ENCODE measurements at regions not wholly inside any gene's neighbourhood (a gene's known extent, or its start where the extent isn't known, plus 50 kb on each side); places are given as distances from the start of the nearest gene placed in this dataset.

DNA sequence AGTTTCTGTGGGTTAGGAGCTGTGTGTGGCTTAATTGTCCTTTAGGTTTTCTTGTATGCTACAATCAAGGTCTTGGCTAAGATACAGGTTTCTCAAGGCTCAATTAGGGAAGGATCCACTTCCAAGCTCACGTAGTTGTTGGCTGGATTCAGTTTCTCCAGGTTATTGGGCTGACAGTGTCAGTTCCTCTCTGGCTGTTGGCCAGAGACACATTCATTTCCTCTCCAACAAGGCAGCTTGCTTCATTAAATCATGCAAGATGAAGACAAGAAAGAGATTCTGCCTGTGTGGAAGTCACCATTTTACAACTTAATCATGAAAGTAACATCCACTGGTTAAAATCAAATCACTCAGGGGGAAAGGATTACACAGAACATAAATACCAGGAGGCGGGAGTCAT is 275.7 kb upstream of the KIF2A start:
- DNase-seq (ENCODE audit: low read depth) = no peak

DNA sequence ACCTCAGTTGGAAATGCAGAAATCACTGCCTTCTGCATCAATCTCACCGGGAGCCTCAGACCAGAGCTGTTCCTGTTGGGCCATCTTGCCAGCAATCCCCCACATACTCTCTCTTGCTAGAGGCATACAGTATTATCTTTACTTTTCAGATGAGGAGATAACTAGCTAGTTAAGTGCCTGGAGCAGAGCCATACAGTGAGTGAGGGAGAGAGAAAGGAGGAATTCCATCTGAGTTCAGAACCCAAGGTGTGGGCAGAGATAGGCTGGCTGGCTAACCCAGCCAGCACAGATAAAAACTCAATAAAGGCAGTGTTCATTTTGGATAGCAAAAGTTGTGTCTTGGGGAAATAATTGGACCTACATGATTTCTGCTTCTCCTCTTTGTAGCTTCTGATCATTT is 268.0 kb upstream of the KIF2A start:
- DNase-seq (ENCODE audit: low read depth) = no peak

DNA sequence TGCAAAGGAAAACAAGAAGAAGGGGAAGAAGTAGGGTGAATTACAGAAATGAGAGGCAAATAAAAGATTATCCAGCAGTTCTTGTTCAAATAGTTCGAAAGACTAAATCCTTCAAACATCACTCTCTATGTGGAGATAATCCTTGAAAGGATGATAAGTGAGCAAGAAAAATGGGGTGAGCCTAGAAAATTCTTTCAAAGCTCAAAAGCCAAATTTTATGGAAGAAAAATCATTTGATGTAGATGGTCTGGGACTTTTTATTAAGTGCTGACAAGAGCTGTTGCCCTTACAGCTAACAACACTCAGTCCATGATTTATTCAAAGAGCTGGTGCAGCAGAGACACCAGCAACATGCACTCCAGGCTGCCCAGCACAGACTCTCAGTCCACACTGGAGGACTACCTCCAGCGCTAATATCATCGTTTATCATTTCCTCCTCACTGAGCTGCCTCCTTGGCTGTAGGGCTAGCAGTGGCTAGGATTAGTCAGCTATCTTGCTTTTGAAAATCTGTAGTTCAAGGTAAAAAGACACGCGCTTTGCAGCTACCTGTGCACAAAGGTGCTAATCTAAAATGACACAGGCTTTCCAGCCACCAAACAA is 264.8 kb upstream of the KIF2A start:
- DNase-seq (ENCODE audit: low read depth) = no peak

DNA sequence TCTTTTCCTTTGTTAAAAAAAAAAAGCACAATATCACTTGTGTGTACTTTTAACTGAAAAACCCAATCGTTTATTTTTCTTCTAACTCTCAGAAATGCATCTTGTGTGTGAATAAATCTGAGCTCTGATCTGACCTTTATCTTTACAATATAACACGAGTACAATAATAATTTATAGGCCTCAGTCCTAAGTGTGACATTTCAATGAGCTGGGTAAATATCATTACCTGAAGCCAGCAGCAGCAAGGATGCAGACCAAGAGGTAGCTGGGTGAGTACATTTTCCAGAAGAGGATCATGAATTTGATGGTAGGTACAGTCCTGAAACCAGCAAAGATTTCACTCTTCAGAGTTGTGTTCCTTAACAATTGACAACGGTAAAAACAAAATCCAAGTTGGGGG is 264.0 kb upstream of the KIF2A start:
- no peak for DNase-seq (ENCODE audit: low read depth)

DNA sequence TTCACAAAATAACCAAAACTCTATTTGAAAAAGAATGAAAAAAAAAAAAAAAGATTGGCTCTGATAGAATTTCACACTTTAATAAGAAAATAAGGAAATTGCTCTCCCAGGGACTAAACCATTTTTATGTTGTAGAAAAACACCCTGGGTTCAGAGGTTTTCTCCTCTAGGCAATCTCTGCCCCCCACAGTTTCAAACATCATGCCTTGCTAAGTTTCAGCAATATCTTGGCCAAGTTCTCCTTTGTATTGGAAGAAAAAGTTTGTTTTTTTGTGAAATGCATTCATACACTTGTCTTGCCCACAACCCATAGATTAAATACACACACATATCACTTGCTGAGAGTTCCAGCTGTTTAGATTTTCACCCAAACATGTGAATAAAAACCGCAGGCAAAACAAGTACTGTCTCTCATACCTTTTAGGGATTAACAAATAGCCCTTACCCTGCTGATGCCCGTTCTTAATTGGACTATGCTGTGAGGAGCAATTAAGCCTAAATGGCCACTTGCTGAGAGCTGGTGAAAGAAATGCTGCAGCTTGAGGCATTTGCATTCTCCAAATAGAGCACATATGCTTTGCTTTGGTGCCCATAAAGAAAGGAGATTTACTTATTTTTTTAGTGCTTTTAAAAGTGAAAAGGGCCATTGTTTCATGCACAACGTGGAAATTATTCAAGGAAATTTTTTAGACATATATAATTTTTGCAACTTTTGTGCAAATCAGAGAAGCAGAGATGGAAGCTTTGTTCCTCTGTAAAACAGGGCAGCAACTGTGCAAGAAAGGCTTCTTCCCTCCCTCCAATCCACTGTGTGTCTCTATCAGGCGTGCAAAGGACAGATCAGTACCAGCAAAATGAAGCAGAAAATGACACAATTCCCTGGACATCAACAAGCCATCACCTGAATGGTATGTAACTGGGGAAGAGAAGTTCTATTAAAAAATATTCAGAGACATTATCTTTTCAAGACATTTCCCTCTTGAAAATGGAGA is 262.4 kb upstream of the KIF2A start:
- DNase-seq (ENCODE audit: low read depth) = no peak

DNA sequence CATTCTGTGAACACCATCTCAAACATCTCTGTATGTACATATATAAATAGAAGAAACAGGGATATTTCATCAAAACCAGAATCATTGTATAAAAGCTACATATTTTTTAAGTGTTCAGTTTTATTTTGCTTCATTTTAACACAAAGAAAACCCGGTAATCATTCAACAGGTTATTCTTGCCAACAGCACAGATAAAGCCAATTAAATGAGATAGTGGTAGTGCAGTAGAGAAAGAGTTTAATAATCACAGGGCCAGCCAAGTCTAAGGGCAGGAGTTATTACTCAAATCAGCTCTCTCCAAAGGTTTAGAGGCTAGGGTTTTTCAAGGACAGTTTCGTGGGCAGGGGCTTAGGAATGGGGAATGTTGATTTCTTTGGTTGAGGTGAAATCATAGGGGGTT is 261.0 kb upstream of the KIF2A start:
- DNase-seq (ENCODE audit: low read depth) = no peak

DNA sequence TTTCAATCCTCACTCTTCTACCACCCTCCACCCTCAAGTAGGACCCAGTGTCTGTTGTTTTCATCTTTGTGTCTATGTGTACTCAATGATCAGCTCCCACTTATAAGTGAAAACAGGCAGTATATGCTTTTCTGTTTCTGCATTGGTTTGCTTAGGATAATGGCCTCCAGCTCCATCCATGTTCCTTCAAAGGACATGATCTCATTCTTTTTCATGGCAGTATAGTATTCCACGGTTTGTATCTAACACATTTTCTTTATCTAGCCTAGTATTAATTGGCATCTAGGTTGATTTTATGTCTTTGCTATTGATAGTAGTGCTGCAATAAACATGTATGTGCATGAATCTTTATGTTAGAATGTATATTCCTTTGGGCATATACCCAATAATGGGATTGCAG is 259.8 kb upstream of the KIF2A start:
- DNase-seq (ENCODE audit: low read depth) = no peak

DNA sequence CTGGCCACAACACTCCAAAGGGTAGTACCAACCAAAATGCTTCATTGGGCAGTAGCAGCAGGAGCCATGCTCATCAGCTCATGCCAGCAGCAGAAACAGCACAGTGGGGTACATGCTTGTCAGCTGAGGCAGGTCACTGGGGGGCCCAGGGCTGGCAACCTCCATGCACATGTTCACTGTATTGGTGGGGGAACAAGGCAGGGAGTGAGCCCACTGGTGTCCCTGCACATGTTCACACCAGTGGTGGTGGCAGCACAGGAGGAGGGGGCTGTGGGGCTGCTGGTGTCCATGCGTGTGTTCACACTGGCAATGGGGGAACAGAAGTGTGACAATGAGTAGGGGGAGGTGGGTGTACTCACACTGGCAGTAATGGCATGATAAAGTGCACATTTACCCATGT is 254.3 kb upstream of the KIF2A start:
- no peak for DNase-seq (ENCODE audit: low read depth)

DNA sequence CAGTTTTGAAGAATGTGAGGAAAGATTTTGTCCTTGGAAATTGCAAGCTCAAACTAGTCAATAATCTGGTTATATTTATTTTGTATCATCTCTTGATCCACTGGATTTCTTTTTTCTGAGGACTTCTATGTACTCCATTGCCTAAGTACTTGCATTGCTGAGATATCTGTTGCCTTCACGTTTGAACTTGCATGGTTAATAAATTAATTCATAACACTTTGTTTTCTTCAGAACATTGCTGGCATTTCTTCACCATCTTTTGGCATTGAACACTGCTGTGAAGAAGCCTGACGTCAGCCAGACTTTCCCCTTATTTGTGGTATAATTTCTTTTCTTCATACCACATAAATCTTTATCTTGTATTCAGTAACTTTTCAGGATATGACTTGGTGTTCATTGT is 246.0 kb upstream of the KIF2A start:
- no peak for DNase-seq (ENCODE audit: low read depth)

DNA sequence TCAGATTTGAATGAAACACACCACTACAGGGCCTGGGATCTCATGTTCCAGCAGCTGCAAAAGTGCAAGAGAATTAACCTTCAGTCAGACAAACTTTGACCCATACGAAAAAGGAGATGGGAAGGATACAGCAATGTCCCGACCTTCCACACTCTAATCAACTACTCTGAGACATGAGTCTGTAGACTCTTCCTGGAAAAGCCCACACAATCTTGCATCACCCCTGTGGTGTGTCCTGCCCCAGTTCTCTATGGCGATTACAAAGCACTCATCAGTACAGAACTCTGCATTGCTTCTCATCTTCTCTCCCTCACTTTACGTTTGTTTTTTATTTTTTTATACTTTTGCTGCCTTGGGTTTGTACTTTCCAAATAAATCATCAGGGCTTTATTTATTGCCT is 241.0 kb upstream of the KIF2A start:
- no peak for DNase-seq (ENCODE audit: low read depth)

DNA sequence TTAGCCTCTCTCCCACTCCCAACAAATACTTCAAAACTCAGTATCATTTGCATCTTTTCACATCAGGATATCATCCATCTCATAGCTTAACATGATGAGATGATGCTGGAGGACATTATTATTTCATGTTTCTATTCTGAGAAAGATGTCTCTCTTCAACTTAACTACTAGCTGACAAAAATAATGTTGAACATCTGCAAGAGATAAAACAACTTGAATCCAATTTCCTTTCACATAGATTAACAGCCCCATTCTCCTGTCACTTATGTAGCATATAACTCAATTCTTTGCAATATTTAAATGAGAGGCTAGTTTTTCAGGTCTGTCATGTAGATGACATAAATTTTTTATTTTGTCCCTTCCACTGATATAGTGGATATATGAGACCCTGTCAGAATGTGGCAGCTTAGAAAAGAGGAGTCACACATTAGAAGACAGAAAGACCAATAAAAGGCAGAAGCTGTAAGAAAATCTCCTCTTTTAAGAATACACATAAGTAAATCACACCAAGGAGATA is 239.2 kb upstream of the KIF2A start:
- no peak for DNase-seq (ENCODE audit: low read depth)

DNA sequence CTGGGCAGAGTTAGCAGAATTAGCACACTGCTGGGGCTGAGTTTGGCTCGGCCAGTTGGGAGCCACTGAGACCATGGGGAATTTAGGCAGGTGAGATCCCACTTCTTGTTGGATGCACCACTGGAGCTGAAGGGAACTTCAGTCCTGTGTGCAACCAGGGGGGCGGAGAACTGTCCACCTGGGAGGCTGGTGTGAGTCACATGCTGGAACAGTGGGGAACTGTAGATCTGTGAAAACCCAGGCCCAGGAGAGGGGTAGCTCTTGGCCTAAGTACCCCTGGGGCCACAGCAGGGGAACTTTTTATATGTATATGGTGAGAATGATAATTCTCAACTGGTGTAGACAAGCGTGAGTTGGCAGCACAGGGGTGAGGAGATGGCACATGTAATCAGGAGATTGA is 237.5 kb upstream of the KIF2A start:
- no peak for DNase-seq (ENCODE audit: low read depth)

DNA sequence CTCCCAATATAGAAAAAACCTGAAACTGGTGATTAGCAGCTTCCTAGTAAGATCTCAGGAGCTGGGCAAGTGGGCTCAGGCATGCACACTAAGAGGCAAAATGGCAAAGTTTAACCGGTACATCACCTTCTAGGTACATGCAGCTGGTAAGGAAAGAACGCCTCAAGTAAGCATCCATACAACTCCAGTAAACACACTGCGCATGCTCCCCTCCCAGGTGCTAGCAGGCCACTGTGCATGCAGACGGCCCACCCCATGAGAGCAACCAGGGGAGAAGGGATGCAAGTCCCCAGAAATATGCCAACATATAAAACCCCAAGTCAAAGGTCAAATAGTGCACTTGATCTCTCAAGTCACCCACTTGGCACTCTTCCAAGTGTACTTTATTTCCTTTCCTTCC is 228.6 kb upstream of the KIF2A start:
- DNase-seq (ENCODE audit: low read depth) = no peak

DNA sequence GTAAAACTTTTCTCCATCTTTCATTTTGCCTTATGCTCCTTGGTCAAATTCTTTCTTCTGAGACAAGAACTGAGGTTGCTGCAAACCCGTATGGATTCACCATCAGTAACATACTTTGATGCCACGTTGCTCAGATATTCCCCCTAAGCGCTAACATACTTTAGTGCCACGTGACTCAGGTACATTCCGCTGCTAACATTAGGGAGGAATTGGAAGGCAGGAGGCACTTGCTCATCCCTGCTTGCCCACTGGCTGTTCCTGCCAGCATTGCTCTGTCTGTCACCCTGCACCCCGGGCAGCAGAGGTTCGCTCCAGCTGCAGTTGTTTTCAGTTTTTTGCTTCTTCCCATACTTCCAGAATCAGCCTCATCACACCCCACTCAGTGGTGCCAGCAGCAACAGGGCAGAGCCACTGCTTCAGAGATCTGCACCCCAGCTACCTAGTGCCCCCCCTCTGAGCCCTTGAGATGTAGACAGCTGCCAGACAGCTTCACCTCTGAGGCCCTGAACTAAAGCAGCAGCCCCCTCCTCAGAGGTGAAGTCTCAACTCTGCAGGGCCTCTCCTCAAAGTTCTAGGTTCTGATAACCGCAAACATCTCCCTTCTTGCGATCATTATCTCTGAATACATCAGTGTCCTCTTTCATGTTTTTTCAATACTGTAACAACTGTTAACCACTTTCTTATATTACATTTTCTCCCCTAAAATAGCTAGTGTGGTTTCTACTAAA is 228.0 kb upstream of the KIF2A start:
- no peak for DNase-seq (ENCODE audit: low read depth)

DNA sequence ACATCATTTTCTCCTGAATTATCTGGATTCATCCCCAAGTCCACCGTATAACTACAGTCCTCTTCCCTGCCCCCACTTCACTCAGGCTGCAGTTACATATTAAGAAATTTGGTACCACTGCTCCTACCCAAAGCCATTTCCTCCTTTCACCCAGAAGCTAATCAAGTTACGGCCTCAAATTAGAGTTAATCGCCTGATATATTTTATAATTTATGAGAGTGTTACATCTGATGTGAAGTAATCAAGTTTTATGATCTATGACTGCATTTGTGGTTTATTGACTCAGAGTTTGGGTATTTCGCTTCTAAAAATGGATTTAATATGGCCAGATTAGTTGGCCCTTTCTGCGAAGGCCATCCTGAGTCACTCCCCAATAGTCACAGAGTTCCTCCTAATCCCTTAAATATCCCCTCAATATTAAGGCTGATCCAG is 223.6 kb upstream of the KIF2A start:
- no peak for DNase-seq (ENCODE audit: low read depth)

DNA sequence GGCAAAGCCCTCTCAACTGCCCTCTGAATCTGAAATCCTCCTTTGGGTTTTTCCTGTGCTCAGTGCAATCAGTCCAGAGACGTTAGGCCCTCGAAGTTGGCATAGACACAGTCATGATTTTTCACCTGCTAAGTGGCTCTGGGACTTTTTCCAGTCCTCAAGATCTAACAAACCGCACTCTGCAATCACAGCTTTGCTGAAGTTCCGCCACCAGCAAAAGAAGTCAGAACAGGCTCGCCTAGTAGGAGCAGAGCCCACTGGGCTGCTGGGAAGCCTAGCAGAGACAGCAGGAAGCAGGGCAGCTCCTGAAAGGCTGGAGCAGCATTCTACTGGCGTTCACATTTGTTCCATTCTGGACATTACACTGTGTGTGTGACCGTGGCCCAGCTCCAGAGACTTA is 222.8 kb upstream of the KIF2A start:
- DNase-seq (ENCODE audit: low read depth) = no peak

DNA sequence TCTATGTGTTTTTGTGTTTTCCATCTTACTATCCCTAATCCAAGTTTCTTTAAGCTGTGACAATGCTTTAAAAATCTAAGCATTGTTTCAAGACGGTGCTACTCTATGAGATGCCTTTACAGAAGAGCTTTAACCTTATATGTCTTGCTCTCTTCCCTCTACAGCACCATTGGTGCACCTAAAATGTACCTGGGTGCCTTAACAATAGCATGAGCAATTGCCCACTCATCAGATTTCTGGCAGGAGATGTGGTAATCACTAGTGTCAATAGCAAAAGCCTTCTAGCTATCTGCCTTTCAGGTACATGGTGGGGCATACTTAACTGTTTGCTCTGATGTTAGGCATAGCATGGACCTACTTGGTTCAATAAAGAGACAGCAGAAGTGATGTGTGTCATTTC is 222.3 kb upstream of the KIF2A start:
- DNase-seq (ENCODE audit: low read depth) = no peak

DNA sequence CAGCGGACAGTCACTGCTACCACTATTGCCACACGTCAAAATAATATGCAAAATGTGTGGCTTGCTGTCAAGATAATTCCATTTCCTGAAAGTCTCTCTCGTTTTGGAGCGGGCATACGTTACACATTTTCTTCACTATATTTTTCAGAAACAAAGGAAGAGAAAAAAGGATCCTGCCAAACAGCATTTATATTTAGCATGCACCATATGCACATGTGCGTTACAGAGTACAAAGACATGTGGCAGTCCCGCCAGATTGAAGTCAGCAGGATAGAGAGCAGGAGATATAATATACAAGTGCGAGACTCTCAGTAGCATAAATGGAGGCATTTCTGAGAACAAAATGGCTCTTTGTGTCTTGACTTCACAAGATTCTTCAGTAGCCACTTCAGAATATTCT is 221.6 kb upstream of the KIF2A start:
- no peak for DNase-seq (ENCODE audit: low read depth)

DNA sequence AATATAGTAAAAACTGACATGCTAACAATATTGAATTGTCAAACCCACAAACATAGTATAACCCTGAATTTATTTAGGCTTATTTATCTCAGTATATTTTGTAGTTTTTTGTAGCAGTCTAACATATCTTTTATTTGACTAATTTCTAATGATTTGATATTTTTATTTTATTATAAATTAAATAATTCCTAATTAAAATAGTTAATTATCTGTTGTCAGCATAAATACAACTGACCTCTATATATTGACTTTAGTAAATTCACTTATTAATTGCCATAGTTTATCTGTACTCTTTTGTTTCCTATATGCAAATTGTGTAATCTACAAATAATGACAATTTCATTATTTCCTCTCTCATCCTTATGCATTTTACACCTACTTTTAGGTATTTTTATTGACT is 215.1 kb upstream of the KIF2A start:
- DNase-seq (ENCODE audit: low read depth) = no peak

DNA sequence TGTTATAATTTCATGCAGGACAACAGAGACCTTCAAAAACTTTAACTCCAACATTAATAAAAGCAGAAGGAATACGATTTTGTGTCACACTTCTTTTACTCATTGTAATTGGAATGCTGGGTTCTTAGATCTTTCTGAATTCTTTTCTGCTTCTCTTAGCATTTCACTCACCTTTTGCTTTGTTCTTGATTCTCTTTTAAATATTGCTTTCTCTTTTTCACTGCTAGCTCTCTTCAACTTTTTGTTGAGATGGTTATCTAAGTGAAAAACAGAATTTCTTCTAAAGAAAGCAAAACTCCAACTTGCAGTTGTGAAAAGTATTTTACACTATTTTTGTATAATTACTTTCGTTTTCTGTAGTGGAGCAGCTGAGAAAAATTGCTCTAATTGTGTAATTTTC is 212.6 kb upstream of the KIF2A start:
- no peak for DNase-seq (ENCODE audit: low read depth)

DNA sequence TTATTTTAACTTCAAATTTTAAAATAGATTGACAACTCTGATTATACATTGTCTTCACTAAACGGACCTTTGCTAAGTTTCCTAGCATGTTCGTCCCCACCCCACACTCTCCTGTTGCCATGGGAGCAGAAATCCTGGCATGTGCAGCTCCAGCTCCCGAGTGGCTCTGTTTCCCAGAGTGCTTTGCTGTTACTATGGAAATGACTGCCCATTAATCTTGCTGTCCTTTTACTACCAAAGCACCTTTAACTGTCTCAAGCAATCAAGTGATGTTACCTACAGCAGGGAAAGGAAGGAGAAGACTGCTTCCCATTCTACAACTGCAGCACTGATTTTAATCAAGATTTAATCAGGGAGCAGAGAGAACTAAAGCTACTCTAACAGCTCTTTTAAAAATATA is 212.0 kb upstream of the KIF2A start:
- no peak for DNase-seq (ENCODE audit: low read depth)

DNA sequence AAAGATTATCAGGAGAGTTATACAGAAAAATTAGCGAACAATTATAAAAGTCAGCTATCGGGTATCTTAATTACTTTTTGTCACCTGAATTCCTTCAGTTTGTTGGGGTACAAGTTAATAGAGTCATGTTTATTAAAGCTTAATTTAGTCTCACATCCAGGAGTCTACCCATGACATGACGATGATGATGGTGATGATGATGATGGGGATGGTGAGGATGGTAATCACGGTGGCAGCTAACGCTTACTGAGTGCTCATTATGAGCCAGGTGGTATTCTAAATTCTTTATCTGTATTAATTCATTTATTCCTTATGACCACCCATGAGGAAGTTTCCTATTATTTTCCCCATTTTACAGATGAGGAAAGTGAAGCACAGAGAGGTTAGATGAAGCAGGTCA is 208.6 kb upstream of the KIF2A start:
- DNase-seq (ENCODE audit: low read depth) = no peak

DNA sequence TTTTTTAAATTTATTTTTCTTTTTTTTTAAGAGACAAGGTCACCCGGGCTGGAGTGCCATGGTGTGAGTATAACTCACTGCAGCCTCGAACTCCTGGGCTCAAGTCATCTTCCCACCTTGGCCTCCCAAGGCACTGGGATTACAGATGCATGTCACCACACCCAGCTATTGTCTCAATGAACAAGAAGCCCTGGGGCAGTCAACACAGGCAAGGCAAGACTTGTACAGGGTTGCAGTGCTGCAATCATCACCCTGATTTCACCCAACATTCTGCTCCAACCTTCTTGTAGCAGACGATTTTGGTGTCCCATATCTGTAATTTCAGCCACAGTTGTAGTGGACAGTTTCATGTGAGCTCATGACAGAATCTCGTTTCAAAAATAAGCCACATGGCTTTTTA is 205.8 kb upstream of the KIF2A start:
- DNase-seq (ENCODE audit: low read depth) = no peak

Data from T follicular helper cell (primary cell).